NOMO-1 (cell line): ENCODE measurements at regions not wholly inside any gene's neighbourhood (a gene's known extent, or its start where the extent isn't known, plus 50 kb on each side); places are given as distances from the start of the nearest gene placed in this dataset.
"Not testable (repeated sequence)": the region's sequence is repeated elsewhere in the genome, so short reads cannot be mapped to it uniquely, and the experiment has no call there.

Experiments used
- DNase-seq, 2 experiments: peaks; one replicate each; lab custom pipeline; 2025; ENCODE audit not compliant: unreplicated experiment in 2 of 2; lab: John Stamatoyannopoulos, UW

- DNase-seq = no peak
Observed at GRCh38 chr4:112026058-112026457, 119.2 kb upstream of the FAM241A start.

DNA sequence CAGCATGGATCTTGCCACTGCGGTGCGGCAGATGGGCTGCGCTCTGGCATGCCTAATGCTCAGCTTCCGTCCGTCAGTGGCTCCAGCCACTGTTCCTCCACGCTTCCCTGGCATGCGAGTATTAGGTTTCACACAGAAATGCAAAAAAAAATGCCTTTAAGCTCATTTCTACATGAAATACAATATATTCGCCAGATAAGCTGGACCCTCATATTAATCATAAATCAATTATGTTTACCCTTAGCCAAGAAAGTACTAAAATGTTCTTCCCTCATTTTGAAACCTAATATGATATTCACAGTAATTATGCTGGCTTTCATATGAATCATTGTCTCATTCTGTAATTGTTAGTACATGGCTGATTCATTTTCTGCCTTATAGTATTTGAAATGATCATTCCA lies 115.5 kb upstream of the FAM241A start:
- no peak for DNase-seq

GRCh38 chr4:112031712-112032328 lies 113.4 kb upstream of the FAM241A start:
- DNase-seq = peak; percentile 18 to 59

DNA sequence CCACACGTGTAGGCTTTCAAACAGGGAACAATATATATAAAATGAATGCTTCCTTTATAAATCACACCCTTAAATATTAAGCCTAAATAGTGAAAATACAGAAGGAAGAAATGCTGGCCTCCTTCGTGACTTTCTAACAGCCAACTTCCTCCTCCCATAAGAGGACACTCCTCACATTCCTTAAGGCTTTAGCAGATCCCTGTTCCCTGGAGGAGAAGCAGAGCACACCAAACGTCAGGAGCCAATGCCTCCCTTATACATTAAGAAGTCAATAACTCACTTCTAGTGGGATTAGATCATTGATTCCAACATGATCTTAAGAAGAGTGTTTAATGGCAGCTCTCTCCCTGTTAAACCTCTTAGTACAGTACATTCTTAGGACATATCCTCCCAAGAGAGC lies 108.4 kb upstream of the FAM241A start:
- DNase-seq = no peak

GRCh38 chr4:112038861-112039260 lies 106.4 kb upstream of the FAM241A start:
- DNase-seq = no peak

DNA sequence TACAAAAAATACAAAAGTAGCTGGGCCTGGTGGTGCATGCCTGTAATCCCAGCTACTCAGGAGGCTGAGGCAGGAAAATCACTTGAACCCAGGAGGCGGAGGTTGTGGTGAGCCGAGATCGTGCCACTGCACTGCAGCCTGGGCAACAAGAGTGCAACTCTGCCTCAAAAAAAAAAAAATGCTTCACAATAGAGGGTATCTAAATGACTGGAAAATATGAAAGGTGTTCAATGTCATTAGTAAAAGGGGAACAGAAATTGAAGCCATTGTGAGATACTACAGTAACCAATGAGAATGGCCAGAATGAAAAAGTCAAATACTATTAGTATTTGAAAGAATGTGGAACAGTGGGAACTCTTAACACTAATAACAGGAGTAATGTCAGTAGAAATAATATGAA lies 96.1 kb upstream of the FAM241A start:
- not testable (repeated sequence) for DNase-seq

- no peak for DNase-seq
Observed at GRCh38 chr4:112053825-112054350, 91.4 kb upstream of the FAM241A start.

DNA sequence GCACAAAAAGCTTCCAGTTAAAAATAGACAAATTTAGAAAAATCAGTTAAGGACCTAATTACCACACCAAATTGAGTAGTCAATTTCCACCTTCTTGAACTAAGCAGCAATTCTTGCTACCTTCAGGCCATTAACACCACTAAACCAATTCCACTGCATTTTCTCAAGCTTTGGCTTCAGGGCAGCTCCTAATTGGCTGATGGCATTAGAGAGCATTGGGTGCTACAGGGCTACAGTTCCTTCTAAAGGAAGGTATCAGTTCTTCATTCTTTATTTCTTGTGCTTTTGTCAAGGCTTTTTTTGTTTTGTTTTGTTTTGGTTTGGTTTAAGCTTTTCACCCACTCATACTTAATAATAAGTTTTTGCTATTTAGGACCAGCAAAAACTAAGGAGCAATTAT lies 90.2 kb upstream of the FAM241A start:
- no peak for DNase-seq

GRCh38 chr4:112057470-112057869 lies 87.8 kb upstream of the FAM241A start:
- no peak for DNase-seq

DNA sequence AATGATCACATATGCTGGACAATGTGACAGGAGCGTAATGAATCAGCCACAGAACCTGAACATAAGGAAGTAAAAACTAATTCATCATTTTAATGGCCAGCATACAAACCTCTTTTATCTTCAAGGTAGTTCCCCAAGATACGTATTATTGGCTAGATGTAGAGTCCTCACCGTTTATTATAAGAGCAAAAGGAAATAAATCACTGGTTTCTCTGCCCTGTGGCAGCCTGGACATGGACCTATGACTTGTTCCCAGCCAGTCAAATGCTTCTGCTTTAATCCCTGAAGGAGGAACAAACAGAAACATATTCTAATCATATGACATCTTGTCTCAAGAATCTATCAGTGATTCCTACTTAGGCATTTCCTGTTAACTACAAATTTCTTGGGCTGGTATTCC lies 86.8 kb upstream of the FAM241A start:
- peak in 1 of 2 experiments; percentile 16 for DNase-seq

GRCh38 chr4:112060212-112060611 lies 85.0 kb upstream of the FAM241A start:
- DNase-seq = peak in 1 of 2 experiments; percentile 27

DNA sequence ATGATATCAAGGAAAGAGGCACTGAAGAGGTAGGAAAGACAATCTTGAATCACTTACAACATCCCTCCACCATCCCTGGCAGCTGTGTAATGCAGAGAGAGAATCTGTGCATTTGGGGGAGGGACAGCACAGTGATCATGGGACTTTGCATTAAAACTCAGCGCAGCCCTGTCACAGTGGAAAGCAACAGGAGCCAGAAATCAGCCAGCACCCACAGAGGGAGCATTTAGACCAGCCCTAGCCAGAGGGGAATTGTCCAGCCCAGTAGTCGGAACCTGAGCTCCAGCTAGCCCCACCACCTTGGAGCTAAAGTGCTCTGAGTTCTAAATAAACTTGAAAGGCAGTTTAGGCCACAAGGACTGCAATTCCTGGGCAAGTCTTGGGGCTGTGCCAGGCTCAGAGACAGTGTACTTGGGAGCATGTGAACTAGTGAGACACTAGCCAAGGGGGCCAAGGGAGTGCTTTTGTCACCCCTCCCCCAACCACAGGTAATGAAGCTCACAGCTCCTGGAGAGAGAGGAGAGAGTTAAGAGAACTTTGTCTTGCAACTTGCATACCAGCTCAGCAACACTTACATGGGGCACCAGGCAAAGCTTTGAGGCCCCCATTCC lies 83.9 kb upstream of the FAM241A start:
- no peak for DNase-seq

DNA sequence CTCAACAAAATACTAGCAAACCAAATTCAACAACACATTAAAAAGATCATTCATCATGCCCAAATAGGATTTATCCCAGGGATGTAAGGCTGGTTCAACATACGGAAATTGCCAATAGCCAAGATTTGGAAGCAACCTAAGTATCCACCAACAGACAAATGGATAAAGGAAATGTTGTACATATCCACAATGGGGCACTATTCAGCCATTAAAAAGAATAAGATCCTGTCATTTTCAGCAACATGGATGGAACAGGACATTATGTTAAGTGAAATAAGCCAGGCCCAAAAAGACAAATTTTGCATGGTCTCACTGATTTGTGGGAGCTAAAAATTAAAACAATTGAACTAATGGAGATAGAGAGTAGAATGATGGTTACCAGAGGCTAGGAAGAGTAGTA lies 82.0 kb upstream of the FAM241A start:
- no peak for DNase-seq

DNA sequence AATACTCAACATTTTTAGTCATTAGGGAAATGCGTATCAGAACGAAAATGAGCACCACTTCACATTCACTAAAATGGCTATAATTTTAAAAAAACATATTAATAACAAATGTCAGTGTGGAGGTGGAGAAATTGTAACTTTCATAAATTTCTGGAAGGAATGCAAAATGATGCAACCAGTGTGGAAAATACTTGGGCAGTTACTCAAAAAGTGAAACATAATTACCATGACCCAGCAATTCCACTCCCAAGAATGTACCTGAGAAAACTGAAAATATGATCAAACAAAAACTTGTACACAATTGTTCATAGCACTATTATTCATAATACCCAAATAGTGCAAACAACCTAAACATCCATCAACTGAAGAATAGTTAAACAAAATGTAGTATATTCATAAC lies 76.1 kb upstream of the FAM241A start:
- DNase-seq = no peak

GRCh38 chr4:112073181-112073580 lies 72.1 kb upstream of the FAM241A start:
- DNase-seq = no peak

- peak; percentile 23 to 56 for DNase-seq
Observed at GRCh38 chr4:112075129-112075753, 70.0 kb upstream of the FAM241A start.

DNA sequence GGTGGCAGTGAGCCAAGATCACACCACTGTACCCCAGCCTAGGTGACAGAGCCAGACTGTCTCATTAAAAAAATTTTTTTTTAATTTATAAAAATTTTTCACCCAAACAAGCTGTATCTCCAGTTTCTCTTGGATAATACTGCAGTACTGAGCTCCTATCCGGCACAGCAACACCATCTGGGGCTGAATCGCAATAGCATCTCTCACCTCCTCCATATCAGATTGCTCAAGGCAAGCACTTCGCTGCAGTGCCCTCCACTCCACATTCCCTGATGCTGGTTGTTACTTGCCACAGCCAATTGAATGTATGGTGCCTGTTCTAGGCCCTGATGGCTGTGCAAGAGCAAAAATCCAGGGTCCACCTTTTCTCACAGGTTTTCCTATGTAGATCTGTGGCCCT lies 69.3 kb upstream of the FAM241A start:
- peak in 1 of 2 experiments; percentile 33 for DNase-seq

GRCh38 chr4:112076919-112077608 lies 68.2 kb upstream of the FAM241A start:
- DNase-seq = no peak

GRCh38 chr4:112077743-112078142 lies 67.5 kb upstream of the FAM241A start:
- no peak for DNase-seq

GRCh38 chr4:112082954-112083586 lies 62.2 kb upstream of the FAM241A start:
- DNase-seq = no peak
